ENCODE measurements at regions not wholly inside any gene's neighbourhood (a gene's known extent, or its start where the extent isn't known, plus 50 kb on each side); places are given as distances from the start of the nearest gene placed in this dataset.
A peak's percentile ranks its signal among the peaks of the same experiment; 100 is the strongest.
"Not testable (repeated sequence)": the region's sequence is repeated elsewhere in the genome, so short reads cannot be mapped to it uniquely, and the experiment has no call there.

GRCh38 chr11:104691129-104691528, 207.1 kb downstream of the CASP12 start:
- Histone ChIP-seq H3K9me3 (no peaks in the 10 kb centered on the region), H3K36me3 (no peaks in the 10 kb centered on the region), H3K4me3 (no peak overlapping the region), H3K27me3 (no peaks in the 10 kb centered on the region)
- no peak for DNase-seq

DNA sequence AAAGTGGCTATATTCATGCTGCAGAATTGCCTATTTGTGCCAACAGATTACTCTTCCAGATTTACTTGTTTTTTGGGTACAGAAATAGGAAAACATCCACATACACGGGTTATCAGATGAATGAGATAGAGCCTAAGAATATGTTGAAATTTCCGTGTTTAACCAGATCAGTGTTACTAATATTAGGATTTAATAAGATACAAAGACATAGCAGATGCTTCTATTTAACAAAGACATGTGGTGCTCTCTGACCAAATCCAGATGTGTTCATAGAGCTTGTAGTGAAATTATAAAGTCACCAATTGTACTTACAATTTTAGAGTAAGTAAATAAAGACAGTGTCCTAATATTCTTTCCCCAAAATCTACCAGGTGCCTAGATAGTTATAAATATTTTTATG, 208.0 kb downstream of the CASP12 start:
- no peaks in the 10 kb centered on the region for H3K9me3 ChIP-seq

GRCh38 chr11:104688731-104689130, 209.5 kb downstream of the CASP12 start:
- DNase-seq, result no peak
- no peak overlapping the region for H3K4me3 ChIP-seq
- H3K36me3 ChIP-seq, result no peaks in the 10 kb centered on the region
- H3K9me3 ChIP-seq, result no peaks in the 10 kb centered on the region
- no peaks in the 10 kb centered on the region for H3K27me3 ChIP-seq

More for the DNA sequence above, 208.0 kb downstream of the CASP12 start:
- H3K36me3 ChIP-seq, result no peaks in the 10 kb centered on the region
- H3K4me3 ChIP-seq, result no peak overlapping the region
- no peak for DNase-seq
- H3K27me3 ChIP-seq, result no peaks in the 10 kb centered on the region

DNA sequence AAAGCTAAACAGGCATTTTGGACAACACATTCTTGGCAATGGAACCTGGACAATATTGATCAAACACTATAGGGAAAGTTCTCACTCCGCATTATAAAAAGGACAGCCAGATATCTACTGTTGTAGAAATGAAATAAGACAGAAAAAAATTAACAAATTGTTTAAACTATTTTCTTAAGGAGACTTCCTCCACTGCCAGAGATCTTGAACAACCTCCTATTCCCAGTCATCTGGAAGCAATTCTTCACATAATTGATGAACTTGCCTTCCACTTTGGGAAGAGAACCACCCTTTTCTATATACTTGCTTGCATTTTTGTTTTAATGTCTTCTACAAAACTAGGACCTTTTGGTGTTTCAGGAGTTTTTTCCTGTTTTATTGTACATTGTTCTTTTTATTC, 216.1 kb downstream of the CASP12 start:
- DNase-seq, result no peak
- Histone ChIP-seq H3K9me3 (no peaks in the 10 kb centered on the region), H3K27me3 (peaks cover 3% of the 10 kb centered on the region; the same call in 1 of the 2 replicates)

DNA sequence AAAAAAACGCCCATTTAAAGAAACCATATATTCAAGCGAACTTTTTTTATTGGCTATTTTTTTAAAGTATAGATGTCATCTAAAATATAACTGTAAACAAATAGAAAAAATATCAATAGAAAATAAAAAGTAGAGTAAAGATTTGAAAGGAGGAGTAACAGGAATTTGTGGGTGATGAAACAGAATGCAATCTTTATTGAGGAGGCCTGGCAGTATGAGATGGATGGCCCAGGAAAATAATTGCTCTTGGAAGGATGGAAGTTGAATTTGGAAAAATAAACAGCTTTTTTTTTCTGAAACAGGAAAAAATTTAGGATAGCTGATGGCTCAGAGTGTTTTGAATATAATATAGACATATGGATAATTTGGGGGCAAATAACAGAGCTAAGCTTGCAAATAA, 219.0 kb downstream of the CASP12 start:
- Histone ChIP-seq H3K27me3 (peaks cover 3% of the 10 kb centered on the region; the same call in 1 of the 2 replicates), H3K9me3 (no peaks in the 10 kb centered on the region), H3K4me3 (no peak overlapping the region), H3K36me3 (no peaks in the 10 kb centered on the region)
- DNase-seq, result no peak

More for the DNA sequence above, 216.1 kb downstream of the CASP12 start:
- no peaks in the 10 kb centered on the region for H3K36me3 ChIP-seq
- H3K4me3 ChIP-seq, result no peak overlapping the region

DNA sequence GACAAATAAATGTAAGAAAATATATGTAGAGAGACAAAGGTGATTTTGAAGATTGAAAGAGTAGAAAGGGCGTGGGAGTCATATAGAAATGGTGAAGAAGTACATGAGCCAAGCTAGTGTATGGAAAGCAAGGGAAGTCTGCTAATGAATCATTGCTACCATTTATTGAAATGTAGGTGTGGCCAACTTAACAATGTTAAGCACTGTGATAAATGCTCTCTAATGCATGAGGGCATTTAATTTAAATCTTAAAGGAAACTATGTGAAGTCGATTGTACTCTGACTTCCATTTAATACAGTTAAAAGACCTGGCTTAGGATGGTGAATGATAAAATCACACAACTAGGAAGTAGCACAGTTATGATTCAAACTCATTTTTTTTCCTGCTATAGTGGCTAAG, 219.9 kb downstream of the CASP12 start:
- Histone ChIP-seq H3K27me3 (peaks cover 3% of the 10 kb centered on the region; the same call in 1 of the 2 replicates), H3K4me3 (no peak overlapping the region), H3K36me3 (no peaks in the 10 kb centered on the region), H3K9me3 (no peaks in the 10 kb centered on the region)
- DNase-seq, result no peak

- not testable (repeated sequence) for DNase-seq, H3K4me3 ChIP-seq, H3K27me3 ChIP-seq, H3K9me3 ChIP-seq, H3K36me3 ChIP-seq
Measured at GRCh38 chr11:104677069-104677468, 221.2 kb downstream of the CASP12 start.

GRCh38 chr11:104672897-104673296, 225.4 kb downstream of the CASP12 start:
- H3K27me3 ChIP-seq, result no peaks in the 10 kb centered on the region
- H3K9me3 ChIP-seq, result peaks cover 6% of the 10 kb centered on the region; the same call in 1 of the 2 replicates
- H3K4me3 ChIP-seq, result no peak overlapping the region
- no peak for DNase-seq
- no peaks in the 10 kb centered on the region for H3K36me3 ChIP-seq

- DNase-seq, result no peak
- no peaks in the 10 kb centered on the region for H3K27me3 ChIP-seq
- no peaks in the 10 kb centered on the region for H3K36me3 ChIP-seq
- H3K4me3 ChIP-seq, result no peak overlapping the region
- H3K9me3 ChIP-seq, result peaks cover 6% of the 10 kb centered on the region; the same call in 1 of the 2 replicates
Measured at GRCh38 chr11:104668797-104669463, 229.3 kb downstream of the CASP12 start.

DNA sequence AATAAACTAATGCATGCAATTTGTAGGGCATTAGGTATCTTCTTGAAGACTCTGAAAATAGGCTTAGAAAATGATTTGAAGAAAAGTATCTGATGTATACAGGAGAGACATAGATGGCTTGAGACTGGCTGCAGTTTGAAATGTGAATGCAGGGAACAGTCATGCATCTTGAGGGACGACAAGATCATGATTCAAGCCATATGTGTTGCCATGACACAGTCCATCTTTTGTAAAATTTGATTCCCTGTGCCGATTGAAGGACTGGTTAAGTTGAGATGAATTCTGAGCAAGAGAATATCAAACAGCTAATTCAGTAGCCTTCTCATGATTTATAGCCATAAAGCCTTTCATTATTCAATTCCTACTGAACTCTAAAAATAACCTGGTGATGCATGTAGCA, 231.6 kb downstream of the CASP12 start:
- Histone ChIP-seq H3K36me3 (no peaks in the 10 kb centered on the region), H3K27me3 (no peaks in the 10 kb centered on the region), H3K9me3 (peaks cover 6% of the 10 kb centered on the region; the same call in 1 of the 2 replicates), H3K4me3 (no peak overlapping the region)
- no peak for DNase-seq

DNA sequence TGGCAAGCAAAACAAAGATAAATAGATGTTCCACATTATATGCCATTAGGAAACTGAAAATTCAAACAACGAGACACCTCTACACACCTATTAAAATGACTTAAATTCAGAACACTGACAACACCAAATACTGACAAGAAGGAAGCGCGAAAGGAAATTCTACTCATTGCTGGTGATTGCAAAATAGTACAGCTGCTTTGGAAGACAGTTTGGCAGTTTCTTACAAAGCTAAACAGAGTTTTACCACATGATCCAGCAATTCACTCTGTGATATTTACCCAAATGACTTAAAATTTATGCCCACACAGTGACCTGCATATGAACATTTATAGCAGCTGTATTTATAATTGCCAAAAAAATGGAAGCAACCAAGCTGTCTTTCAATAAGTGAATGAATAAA, 232.6 kb downstream of the CASP12 start:
- H3K4me3 ChIP-seq, result no peak overlapping the region
- no peaks in the 10 kb centered on the region for H3K36me3 ChIP-seq
- no peaks in the 10 kb centered on the region for H3K27me3 ChIP-seq
- DNase-seq, result no peak
- H3K9me3 ChIP-seq, result peaks cover 2% of the 10 kb centered on the region; the same call in 1 of the 2 replicates

GRCh38 chr11:104663190-104664140, 234.8 kb downstream of the CASP12 start:
- Histone ChIP-seq H3K36me3 (no peaks in the 10 kb centered on the region), H3K9me3 (no peaks in the 10 kb centered on the region), H3K27me3 (no peaks in the 10 kb centered on the region), H3K4me3 (no peak overlapping the region)
- DNase-seq, result peak; percentile 19

GRCh38 chr11:104661901-104662300, 236.4 kb downstream of the CASP12 start:
- no peak for DNase-seq
- no peaks in the 10 kb centered on the region for H3K9me3 ChIP-seq
- no peaks in the 10 kb centered on the region for H3K36me3 ChIP-seq
- no peak overlapping the region for H3K4me3 ChIP-seq
- H3K27me3 ChIP-seq, result no peaks in the 10 kb centered on the region

- H3K9me3 ChIP-seq, result no peaks in the 10 kb centered on the region
- no peak for DNase-seq
- H3K27me3 ChIP-seq, result no peaks in the 10 kb centered on the region
- no peaks in the 10 kb centered on the region for H3K36me3 ChIP-seq
- no peak overlapping the region for H3K4me3 ChIP-seq
Measured at GRCh38 chr11:104661471-104661870, 236.8 kb downstream of the CASP12 start.

DNA sequence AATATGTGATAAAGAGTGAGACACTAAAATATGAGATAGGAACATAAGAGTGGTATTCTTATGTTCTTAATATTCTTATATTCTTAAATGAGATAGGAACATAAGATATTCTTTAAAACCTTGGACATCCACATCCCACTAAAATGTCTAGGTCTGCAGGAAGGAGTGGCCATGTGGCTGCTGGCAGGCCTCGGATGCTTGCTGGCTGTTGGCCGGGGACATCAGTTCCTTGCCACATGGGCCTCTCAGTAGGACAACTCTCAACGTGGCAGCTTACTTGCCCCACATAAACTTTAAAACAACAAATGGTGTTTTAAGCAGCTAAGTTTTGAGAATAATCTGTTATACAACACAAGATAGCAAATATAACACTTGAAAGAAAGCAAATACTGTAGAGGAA, 240.1 kb downstream of the CASP12 start:
- DNase-seq, result no peak
- Histone ChIP-seq H3K36me3 (no peaks in the 10 kb centered on the region), H3K27me3 (no peaks in the 10 kb centered on the region), H3K9me3 (no peaks in the 10 kb centered on the region), H3K4me3 (no peak overlapping the region)

GRCh38 chr11:104657083-104657482, 241.2 kb downstream of the CASP12 start:
- Histone ChIP-seq H3K9me3 (no peaks in the 10 kb centered on the region), H3K27me3 (no peaks in the 10 kb centered on the region), H3K4me3 (no peak overlapping the region), H3K36me3 (no peaks in the 10 kb centered on the region)
- no peak for DNase-seq

DNA sequence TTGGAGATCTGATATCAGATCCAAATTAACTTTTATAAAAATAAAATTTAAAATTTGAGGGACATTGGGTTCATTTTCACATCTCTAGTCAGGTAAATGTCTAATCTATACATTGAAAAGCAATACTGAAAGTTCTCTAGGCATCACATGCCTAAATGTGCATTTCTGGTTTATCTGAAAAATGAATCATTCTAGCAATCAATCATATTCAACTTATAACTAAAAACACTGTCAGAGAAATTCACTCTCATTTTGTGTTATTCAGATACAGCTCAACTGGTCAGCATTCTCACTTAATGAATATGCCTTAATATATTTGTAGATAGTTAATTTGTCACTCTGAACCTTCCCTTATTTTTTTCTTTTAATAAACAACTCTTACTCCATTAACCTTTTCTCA, 243.2 kb downstream of the CASP12 start:
- Histone ChIP-seq H3K4me3 (no peak overlapping the region), H3K9me3 (no peaks in the 10 kb centered on the region), H3K27me3 (no peaks in the 10 kb centered on the region), H3K36me3 (no peaks in the 10 kb centered on the region)
- DNase-seq, result no peak

Data from MG63 (cell line).